ENCODE measurements at regions not wholly inside any gene's neighbourhood (a gene's known extent, or its start where the extent isn't known, plus 50 kb on each side); places are given as distances from the start of the nearest gene placed in this dataset.

DNA sequence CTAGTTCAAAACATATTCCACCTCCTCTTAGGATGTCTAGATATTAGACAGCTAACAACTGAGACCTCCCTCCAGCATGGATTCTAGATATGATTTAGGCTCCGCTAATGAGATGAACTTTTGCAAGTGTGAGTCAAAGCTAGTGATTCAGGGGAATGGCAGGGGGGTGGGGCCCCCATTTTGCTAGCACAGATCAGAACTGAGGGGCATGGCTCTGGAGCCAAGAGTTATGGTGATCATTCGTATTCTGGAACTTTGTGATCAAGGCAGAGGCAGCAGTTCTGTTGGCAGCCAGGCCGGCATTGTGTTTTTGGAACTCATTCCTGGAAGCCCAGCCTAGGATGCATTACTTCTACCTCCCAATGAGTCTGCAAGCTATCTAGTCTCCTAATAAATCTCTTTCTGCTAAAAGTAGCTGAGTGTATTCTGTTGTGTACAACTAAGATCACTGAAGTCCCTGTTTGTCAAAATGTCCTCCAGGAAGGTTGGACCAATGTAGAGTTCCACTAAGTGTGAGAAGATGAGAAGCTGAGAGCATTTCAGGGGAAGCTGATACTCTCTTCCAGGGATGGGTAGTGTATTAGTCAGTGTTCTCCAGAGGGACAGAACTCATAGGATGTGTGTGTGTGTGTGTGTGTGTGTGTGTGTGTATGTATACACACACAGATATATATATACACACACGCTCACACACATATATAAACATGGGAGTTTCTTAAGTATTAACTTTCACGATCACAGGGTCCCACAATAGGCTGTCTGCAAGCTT is 312.7 kb downstream of the TLE3 start:
- Histone ChIP-seq H3K4me3 (no peak overlapping the region), H3K4me1 (ENCODE audit: low read depth) (no peaks in the 10 kb centered on the region), H3K9me3 (no peaks in the 10 kb centered on the region), H3K36me3 (ENCODE audit: low read depth) (no peaks in the 10 kb centered on the region)
- ATAC-seq: no peak
- no peak for DNase-seq
- TF ChIP-seq, protein P1, sequence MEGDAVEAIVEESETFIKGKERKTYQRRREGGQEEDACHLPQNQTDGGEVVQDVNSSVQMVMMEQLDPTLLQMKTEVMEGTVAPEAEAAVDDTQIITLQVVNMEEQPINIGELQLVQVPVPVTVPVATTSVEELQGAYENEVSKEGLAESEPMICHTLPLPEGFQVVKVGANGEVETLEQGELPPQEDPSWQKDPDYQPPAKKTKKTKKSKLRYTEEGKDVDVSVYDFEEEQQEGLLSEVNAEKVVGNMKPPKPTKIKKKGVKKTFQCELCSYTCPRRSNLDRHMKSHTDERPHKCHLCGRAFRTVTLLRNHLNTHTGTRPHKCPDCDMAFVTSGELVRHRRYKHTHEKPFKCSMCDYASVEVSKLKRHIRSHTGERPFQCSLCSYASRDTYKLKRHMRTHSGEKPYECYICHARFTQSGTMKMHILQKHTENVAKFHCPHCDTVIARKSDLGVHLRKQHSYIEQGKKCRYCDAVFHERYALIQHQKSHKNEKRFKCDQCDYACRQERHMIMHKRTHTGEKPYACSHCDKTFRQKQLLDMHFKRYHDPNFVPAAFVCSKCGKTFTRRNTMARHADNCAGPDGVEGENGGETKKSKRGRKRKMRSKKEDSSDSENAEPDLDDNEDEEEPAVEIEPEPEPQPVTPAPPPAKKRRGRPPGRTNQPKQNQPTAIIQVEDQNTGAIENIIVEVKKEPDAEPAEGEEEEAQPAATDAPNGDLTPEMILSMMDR (IDR thresholded peaks at IDR 0.05): no peak
- intact Hi-C loops (cut with DNase I, micrococcal nuclease): no loop called here

DNA sequence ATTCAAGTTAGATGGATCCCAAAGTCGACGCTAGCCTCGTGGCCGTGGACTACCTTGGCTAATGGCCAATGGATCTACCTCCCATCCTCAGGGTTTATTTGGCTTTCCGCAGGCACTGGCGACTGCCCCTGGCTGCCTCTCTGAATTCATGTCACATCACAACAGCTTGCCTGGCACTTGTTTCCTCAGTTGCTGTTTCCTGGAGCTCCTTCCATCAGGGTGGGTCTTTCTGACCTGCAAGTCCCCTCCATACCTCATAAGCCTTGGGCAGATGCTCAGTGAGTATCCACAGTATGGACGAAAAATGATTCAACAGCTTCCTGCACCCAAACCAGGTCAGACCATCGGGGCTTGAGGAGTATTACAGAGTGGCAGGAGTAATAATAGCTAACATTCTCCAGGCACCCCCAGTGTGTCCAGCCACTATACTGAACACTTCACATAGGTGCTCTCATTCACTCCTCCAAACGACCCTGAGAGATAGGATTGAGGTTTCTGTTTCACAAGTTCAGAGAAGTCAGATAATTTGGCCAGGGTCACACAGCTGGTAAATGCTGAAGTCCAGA is 311.5 kb downstream of the TLE3 start:
- DNase-seq (no peak), ATAC-seq (no peak)
- Histone ChIP-seq H3K4me3 (no peak overlapping the region), H3K36me3 (ENCODE audit: low read depth) (no peaks in the 10 kb centered on the region), H3K9me3 (no peaks in the 10 kb centered on the region), H3K4me1 (ENCODE audit: low read depth) (no peaks in the 10 kb centered on the region)
- intact Hi-C loops (cut with DNase I, micrococcal nuclease): no loop called here
- TF ChIP-seq, protein P1 (IDR thresholded peaks at IDR 0.05): no peak

DNA sequence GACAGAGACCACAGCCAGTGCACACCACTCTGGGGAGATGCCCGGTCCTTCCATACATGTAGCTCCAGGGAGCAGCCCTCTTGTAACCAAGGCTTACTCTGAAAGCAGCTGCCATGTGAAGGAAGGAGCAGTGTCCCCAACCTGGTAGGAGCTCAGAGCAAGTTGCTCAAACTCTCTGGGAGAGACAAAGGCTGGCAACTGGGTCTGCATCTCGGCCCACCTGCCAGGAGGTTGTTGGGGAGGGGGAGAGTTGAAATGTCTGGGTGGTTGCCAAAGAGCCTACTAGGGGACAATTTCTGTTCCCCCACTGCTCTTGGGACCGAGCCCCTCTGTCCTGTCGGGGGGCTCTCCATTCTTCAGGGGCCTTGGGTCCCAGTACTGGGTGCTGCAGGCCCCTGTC is 309.9 kb downstream of the TLE3 start:
- Histone ChIP-seq H3K4me1 (ENCODE audit: low read depth) (no peaks in the 10 kb centered on the region), H3K36me3 (ENCODE audit: low read depth) (no peaks in the 10 kb centered on the region), H3K4me3 (no peak overlapping the region), H3K9me3 (no peaks in the 10 kb centered on the region)
- no peak for ATAC-seq
- no peak for DNase-seq
- TF ChIP-seq, protein P1 (IDR thresholded peaks at IDR 0.05): no peak
- intact Hi-C loops (cut with DNase I, micrococcal nuclease): no loop called here

DNA sequence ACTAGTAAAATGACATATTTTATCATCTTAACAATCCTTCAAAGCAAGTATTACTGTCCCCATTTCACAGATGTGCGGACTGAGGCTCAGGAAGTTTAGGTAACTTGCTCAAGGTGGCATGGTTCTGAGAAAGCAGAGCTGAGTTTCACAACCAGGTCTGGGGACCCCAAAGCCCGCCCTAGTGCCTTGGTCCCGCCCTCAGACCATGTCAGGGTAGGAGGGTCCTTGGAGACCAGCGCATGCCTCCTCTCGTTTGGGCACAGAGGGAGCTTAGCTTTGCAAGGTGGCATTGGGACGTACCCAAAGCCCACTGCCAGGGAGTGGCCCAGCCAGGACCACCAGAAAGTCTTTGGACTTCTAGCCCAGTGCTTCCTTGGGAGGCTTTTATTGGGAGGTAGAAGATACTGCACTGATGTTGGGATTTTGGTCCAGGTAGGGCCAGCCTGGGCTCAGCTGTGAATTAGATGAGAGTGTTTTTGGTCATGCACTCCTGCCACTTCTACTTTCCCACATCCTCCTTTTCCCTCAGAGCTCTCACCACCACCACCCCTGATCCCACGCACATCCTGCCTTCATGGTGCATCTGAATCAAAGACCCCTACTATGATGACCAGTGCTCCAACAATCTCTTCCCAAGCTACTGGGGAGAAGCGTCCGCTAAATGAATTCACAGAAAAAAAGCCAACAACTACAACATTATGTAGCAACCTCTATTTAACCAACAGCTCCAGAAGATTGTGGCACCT is 307.9 kb downstream of the TLE3 start:
- ATAC-seq: no peak
- H3K4me3 ChIP-seq: no peak overlapping the region
- TF ChIP-seq, protein P1 (IDR thresholded peaks at IDR 0.05): no peak
- H3K4me1 ChIP-seq (ENCODE audit: low read depth): no peaks in the 10 kb centered on the region
- H3K36me3 ChIP-seq (ENCODE audit: low read depth): no peaks in the 10 kb centered on the region
- DNase-seq: no peak
- intact Hi-C loops (cut with DNase I, micrococcal nuclease): no loop called here
- no peaks in the 10 kb centered on the region for H3K9me3 ChIP-seq

DNA sequence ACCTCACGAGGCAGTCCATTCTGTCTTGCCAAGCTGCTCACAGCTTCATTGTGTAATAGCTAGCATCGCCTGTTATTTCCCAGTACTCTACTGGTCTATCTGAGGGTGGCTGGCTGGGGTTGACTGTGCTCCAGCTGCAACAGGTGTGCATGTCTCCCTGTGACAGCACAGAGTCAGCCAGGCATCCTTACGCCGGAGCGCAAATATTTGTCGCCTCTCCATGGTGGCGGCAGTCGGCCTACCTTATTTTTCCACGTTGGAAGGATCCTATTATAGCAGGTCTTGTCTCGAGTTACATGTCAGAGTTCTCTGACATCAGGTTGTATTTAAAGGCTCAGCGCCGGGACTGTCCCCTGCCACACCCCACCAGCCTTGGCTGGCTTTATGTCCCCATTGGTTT is 307.1 kb downstream of the TLE3 start:
- Histone ChIP-seq H3K4me1 (ENCODE audit: low read depth) (no peaks in the 10 kb centered on the region), H3K4me3 (no peak overlapping the region), H3K36me3 (ENCODE audit: low read depth) (no peaks in the 10 kb centered on the region), H3K9me3 (no peaks in the 10 kb centered on the region)
- intact Hi-C loops (cut with DNase I, micrococcal nuclease): no loop called here
- no peak for DNase-seq
- no peak for ATAC-seq
- TF ChIP-seq, protein P1 (IDR thresholded peaks at IDR 0.05): no peak

All from mucosa of descending colon (tissue), 3 donors.